H9 (cell line): ENCODE measurements at regions not wholly inside any gene's neighbourhood (a gene's known extent, or its start where the extent isn't known, plus 50 kb on each side); places are given as distances from the start of the nearest gene placed in this dataset.

Source experiments
- DNase-seq: peaks from one replicate; pipeline ENCODE4 v3.0.0-alpha.2; 2017
- H2AFZ ChIP-seq: one replicate; pipeline ENCODE4 v1.6.1; 2013; ENCODE audit warnings: mild to moderate bottlenecking, low read length, control low read depth, moderate library complexity
- H2AK5ac ChIP-seq: 2 replicates; pipeline ENCODE4 v1.6.1; 2013; ENCODE audit warnings: low read length, control low read depth, mixed read lengths; ENCODE audit not compliant: insufficient read length
- H2BK120ac ChIP-seq: one replicate; pipeline ENCODE4 v1.6.1; 2013; ENCODE audit warnings: low read depth, mild to moderate bottlenecking, low read length, control low read depth, inconsistent platforms; ENCODE audit not compliant: poor library complexity, severe bottlenecking
- H2BK12ac ChIP-seq: 2 replicates; pipeline ENCODE4 v1.6.1; 2013; ENCODE audit warnings: low read length, control low read depth, mixed read lengths, low read depth; ENCODE audit not compliant: insufficient read length
- H2BK15ac ChIP-seq: 2 replicates; pipeline ENCODE4 v1.6.1; 2013; ENCODE audit warnings: low read depth, low read length, control low read depth
- H2BK20ac ChIP-seq: one replicate; pipeline ENCODE4 v1.6.1; 2013; ENCODE audit warnings: low read depth, mild to moderate bottlenecking, low read length, control low read depth, inconsistent platforms; ENCODE audit not compliant: poor library complexity, severe bottlenecking
- H2BK5ac ChIP-seq: 2 replicates; pipeline ENCODE4 v1.6.1; 2013; ENCODE audit warnings: low read length, control low read depth, mixed read lengths; ENCODE audit not compliant: insufficient read length
- H3K14ac ChIP-seq: 2 replicates; pipeline ENCODE4 v1.6.1; 2013; ENCODE audit warnings: low read length, control low read depth; ENCODE audit not compliant: insufficient read depth
- H3K18ac ChIP-seq: 2 replicates; pipeline ENCODE4 v1.6.1; 2013; ENCODE audit warnings: low read depth, mild to moderate bottlenecking, mixed read lengths, low read length, control low read depth; ENCODE audit not compliant: insufficient read length
- H3K23ac ChIP-seq: 2 replicates; pipeline ENCODE4 v1.6.1; 2013; ENCODE audit warnings: low read length, control low read depth, mixed read lengths, low read depth; ENCODE audit not compliant: insufficient read length
- H3K23me2 ChIP-seq: 2 replicates; pipeline ENCODE4 v1.6.1; 2013; ENCODE audit warnings: low read depth, mild to moderate bottlenecking, mixed read lengths, low read length, control low read depth; ENCODE audit not compliant: insufficient read length, poor library complexity, severe bottlenecking
- H3K27ac ChIP-seq: 2 replicates; pipeline ENCODE4 v1.5.1; 2013; ENCODE audit warnings: low read length, control low read depth, mixed read lengths, low read depth; ENCODE audit not compliant: insufficient read length
- H3K27me3 ChIP-seq: 2 replicates; pipeline ENCODE4 v1.6.1; 2013; ENCODE audit warnings: low read length, control low read depth, inconsistent platforms; ENCODE audit not compliant: insufficient read depth
- H3K4ac ChIP-seq: 2 replicates; pipeline ENCODE4 v1.6.1; 2013; ENCODE audit warnings: low read depth, mild to moderate bottlenecking, control low read depth, inconsistent platforms, low read length, moderate library complexity
- H3K4me1 ChIP-seq: 2 replicates; pipeline ENCODE4 v1.6.1; 2013; ENCODE audit warnings: low read length, control low read depth, inconsistent platforms; ENCODE audit not compliant: insufficient read depth
- H3K4me2 ChIP-seq: 2 replicates; pipeline ENCODE4 v1.6.1; 2013; ENCODE audit warnings: low read length, control low read depth, mixed read lengths; ENCODE audit not compliant: insufficient read length, insufficient read depth
- H3K56ac ChIP-seq: 2 replicates; pipeline ENCODE4 v1.6.1; 2013; ENCODE audit warnings: low read depth, mild to moderate bottlenecking, mixed read lengths, low read length, control low read depth; ENCODE audit not compliant: insufficient read length
- H3K79me1 ChIP-seq: 2 replicates; pipeline ENCODE4 v1.6.1; 2013; ENCODE audit warnings: low read depth, mild to moderate bottlenecking, moderate library complexity, low read length, control low read depth, inconsistent platforms; ENCODE audit not compliant: insufficient read depth, poor library complexity, severe bottlenecking
- H3K79me2 ChIP-seq: 2 replicates; pipeline ENCODE4 v1.6.1; 2013; ENCODE audit warnings: low read length, control low read depth, inconsistent platforms; ENCODE audit not compliant: insufficient read depth
- H3K9ac ChIP-seq: 2 replicates; pipeline ENCODE4 v1.6.1; 2013; ENCODE audit warnings: low read length, control low read depth, mixed read lengths; ENCODE audit not compliant: insufficient read length; ENCODE audit errors: extremely low read depth
- H3K9me3 ChIP-seq: one replicate; pipeline ENCODE4 v1.6.1; 2013; ENCODE audit warnings: low read depth, low read length, inconsistent platforms; ENCODE audit not compliant: control insufficient read depth
- H3T11ph ChIP-seq: one replicate; pipeline ENCODE4 v1.6.1; 2013; ENCODE audit warnings: mild to moderate bottlenecking, low read length, control low read depth, inconsistent platforms
- H4K20me1 ChIP-seq: one replicate; pipeline ENCODE4 v1.6.1; 2013; ENCODE audit not compliant: control insufficient read depth, insufficient read length, insufficient read depth
- H4K5ac ChIP-seq: 2 replicates; pipeline ENCODE4 v1.6.1; 2013; ENCODE audit warnings: low read depth, mild to moderate bottlenecking, mixed read lengths, low read length, control low read depth; ENCODE audit not compliant: insufficient read length
- H4K8ac ChIP-seq: replicated peaks from 2 replicates; pipeline ENCODE4 v1.6.1; 2013; ENCODE audit warnings: low read length, control low read depth, mixed read lengths, low read depth; ENCODE audit not compliant: insufficient read length
- H4K91ac ChIP-seq: 2 replicates; pipeline ENCODE4 v1.6.1; 2013; ENCODE audit warnings: low read depth, mild to moderate bottlenecking, moderate library complexity, mixed read lengths, low read length, control low read depth; ENCODE audit not compliant: insufficient read length
- H3K27ac Mint-ChIP-seq, 3 experiments: 2 replicates in 2 of 3; 3 replicates in 1 of 3; pipeline ENCODE4 v1.8.0; 2020 to 2021; ENCODE audit warnings: mixed read lengths in 3 of 3, mild to moderate bottlenecking in 1 of 3, moderate library complexity in 1 of 3
- H3K27me3 Mint-ChIP-seq: 2 replicates; pipeline ENCODE4 v1.8.0; 2021; ENCODE audit warnings: low read depth, mild to moderate bottlenecking, moderate library complexity, mixed read lengths
- H3K36me3 Mint-ChIP-seq, 3 experiments: 2 replicates in 2 of 3; 3 replicates in 1 of 3; pipeline ENCODE4 v1.8.0; 2020 to 2021; ENCODE audit warnings: low read depth in 3 of 3, mixed read lengths in 3 of 3; ENCODE audit not compliant: insufficient read depth in 1 of 3
- H3K4me1 Mint-ChIP-seq, 2 experiments: 2 replicates each; pipeline ENCODE4 v1.8.0; 2020; ENCODE audit warnings: mixed read lengths in 2 of 2
- H3K4me3 Mint-ChIP-seq, 2 experiments: 2 replicates in 1 of 2; 3 replicates in 1 of 2; pipeline ENCODE4 v1.8.0; 2020 to 2021; ENCODE audit warnings: mild to moderate bottlenecking in 2 of 2, mixed read lengths in 2 of 2, moderate library complexity in 1 of 2
- H3K9me3 Mint-ChIP-seq, 2 experiments: 2 replicates in 1 of 2; 3 replicates in 1 of 2; pipeline ENCODE4 v1.8.0; 2020; ENCODE audit warnings: mild to moderate bottlenecking in 2 of 2, mixed read lengths in 2 of 2, moderate library complexity in 1 of 2
- WGBS: extraction: QIAGEN DNeasy Blood & Tissue Kit; methylation state at CpG from one replicate; pipeline ENCODE4 v1.1.7; 2013; ENCODE audit warnings: missing lambda C conversion rate, low lambda C conversion rate, mixed read lengths; ENCODE audit not compliant: insufficient read length; ENCODE audit errors: extremely low coverage; 5-methylcytosine and 5-hydroxymethylcytosine counted together
- TF ChIP-seq, protein P1 (sequence below): fragments of 200-600 bp; sonication (generic); conservative IDR thresholded peaks from 3 replicates; pipeline ENCODE4 v1.8.0; 2021; ENCODE audit warnings: antibody characterized with exemption, mild to moderate bottlenecking

DNA sequence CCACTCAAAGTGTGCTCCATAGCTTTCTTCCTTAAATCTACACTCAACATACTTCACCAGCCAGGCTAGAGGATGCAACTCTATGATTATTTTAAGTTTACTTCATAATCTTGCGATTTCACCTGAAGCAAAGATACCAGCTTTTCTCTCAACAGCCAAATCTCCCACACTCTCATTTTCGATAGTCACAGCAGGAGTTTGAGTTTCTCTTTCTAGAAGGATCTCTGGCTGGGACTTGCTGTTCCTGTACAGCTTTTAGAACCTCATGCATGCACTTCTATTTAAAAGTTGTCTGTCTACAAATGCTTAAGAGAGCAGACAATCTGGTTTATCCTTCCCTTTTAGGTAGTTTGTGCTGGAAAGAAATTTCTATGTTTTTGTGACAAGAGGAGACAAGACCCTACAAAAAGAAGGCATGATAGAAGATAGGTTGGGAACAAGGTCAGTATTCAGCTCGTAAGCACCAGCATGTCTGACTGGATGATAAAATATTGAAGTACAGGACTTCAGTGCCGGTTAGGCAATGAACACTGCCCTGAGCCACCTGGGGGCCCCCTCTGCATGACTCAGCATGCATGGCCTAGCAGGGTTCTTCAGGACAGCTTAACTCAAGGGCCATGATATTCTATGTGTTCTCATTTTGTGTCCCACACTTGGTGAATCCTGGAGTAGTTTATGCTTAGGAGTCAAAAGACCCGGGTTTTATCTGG is 65.6 kb downstream of the ATXN3L start:
- DNase-seq = no peak
- Mint-ChIP-seq H3K27ac (no peak overlapping the region), H3K27me3 (no peaks in the 10 kb centered on the region; the same call in none of the 2 replicates), H3K36me3 (peaks cover 4 to 11% (median 5%) of the 10 kb centered on the region in 3 experiments; a peak in 6 of 7 replicates), H3K4me1 (no peaks in the 10 kb centered on the region; a peak in 1 of 4 replicates), H3K4me3 (no peak overlapping the region), H3K9me3 (peaks cover 69 to 74% of the 10 kb centered on the region in 2 experiments)
- Histone ChIP-seq H3K79me1 (no peaks in the 10 kb centered on the region), H4K20me1 (no peaks in the 10 kb centered on the region), H3K4me1 (no peaks in the 10 kb centered on the region), H3K14ac (no peak overlapping the region), H2BK5ac (no peak overlapping the region), H2AK5ac (no peak overlapping the region), H2BK12ac (no peak overlapping the region), H3K27me3 (no peaks in the 10 kb centered on the region), H3K9ac (no peak overlapping the region), H3K4ac (no peak overlapping the region), H3K27ac (no peak overlapping the region), H3K23ac (no peak overlapping the region), H2AFZ (no peak overlapping the region), H3K79me2 (no peaks in the 10 kb centered on the region), H3K9me3 (no peaks in the 10 kb centered on the region), H3K18ac (no peak overlapping the region), H2BK20ac (no peak overlapping the region), H3K56ac (no peak overlapping the region), H3K23me2 (no peaks in the 10 kb centered on the region), H4K5ac (no peak overlapping the region), H4K91ac (no peak overlapping the region), H3T11ph (no peak overlapping the region), H2BK15ac (no peak overlapping the region), H3K4me2 (no peak overlapping the region), H4K8ac (no peak overlapping the region), H2BK120ac (no peak overlapping the region)
- no CpG with 5 or more reads among the region's 5 CpGs for WGBS
- TF ChIP-seq, protein P1, sequence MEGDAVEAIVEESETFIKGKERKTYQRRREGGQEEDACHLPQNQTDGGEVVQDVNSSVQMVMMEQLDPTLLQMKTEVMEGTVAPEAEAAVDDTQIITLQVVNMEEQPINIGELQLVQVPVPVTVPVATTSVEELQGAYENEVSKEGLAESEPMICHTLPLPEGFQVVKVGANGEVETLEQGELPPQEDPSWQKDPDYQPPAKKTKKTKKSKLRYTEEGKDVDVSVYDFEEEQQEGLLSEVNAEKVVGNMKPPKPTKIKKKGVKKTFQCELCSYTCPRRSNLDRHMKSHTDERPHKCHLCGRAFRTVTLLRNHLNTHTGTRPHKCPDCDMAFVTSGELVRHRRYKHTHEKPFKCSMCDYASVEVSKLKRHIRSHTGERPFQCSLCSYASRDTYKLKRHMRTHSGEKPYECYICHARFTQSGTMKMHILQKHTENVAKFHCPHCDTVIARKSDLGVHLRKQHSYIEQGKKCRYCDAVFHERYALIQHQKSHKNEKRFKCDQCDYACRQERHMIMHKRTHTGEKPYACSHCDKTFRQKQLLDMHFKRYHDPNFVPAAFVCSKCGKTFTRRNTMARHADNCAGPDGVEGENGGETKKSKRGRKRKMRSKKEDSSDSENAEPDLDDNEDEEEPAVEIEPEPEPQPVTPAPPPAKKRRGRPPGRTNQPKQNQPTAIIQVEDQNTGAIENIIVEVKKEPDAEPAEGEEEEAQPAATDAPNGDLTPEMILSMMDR = no peak
